ENCODE measurements at regions not wholly inside any gene's neighbourhood (a gene's known extent, or its start where the extent isn't known, plus 50 kb on each side); places are given as distances from the start of the nearest gene placed in this dataset.

- peaks cover 58% of the 10 kb centered on the region for H3K27me3 Mint-ChIP-seq
- no peaks in the 10 kb centered on the region for H3K9me3 Mint-ChIP-seq
- no peak overlapping the region for H3K4me3 Mint-ChIP-seq
- peaks cover 23% of the 10 kb centered on the region for H3K4me1 Mint-ChIP-seq (ENCODE audit: unreplicated experiment)
- no peak overlapping the region for H3K27ac Mint-ChIP-seq
- H3K36me3 Mint-ChIP-seq, result peaks cover 10% of the 10 kb centered on the region
- DNase-seq (ENCODE audit: extremely low spot score, unreplicated experiment), result no peak
- TF ChIP-seq CTCF (conservative IDR thresholded peaks at IDR 0.05), result no peak
These were observed 304.6 kb downstream of the RPLP1 start for GRCh38 chr15:69757186-69757585.

- no peak overlapping the region for H3K4me3 Mint-ChIP-seq
- DNase-seq (ENCODE audit: extremely low spot score, unreplicated experiment), result no peak
- H3K27me3 Mint-ChIP-seq, result peaks cover 59% of the 10 kb centered on the region
- H3K36me3 Mint-ChIP-seq, result peaks cover 5% of the 10 kb centered on the region
- no peak overlapping the region for H3K27ac Mint-ChIP-seq
- peaks cover 23% of the 10 kb centered on the region for H3K4me1 Mint-ChIP-seq (ENCODE audit: unreplicated experiment)
- no peaks in the 10 kb centered on the region for H3K9me3 Mint-ChIP-seq
- no peak for TF ChIP-seq CTCF (conservative IDR thresholded peaks at IDR 0.05)
These were observed 305.7 kb downstream of the RPLP1 start for GRCh38 chr15:69758291-69758771.

- Mint-ChIP-seq H3K27me3 (peaks cover 56% of the 10 kb centered on the region), H3K4me3 (no peak overlapping the region), H3K27ac (no peak overlapping the region), H3K4me1 (ENCODE audit: unreplicated experiment) (peaks cover 23% of the 10 kb centered on the region), H3K36me3 (peaks cover 5% of the 10 kb centered on the region), H3K9me3 (no peaks in the 10 kb centered on the region)
- DNase-seq (ENCODE audit: extremely low spot score, unreplicated experiment), result no peak
- no peak for TF ChIP-seq CTCF (conservative IDR thresholded peaks at IDR 0.05)
These were observed 306.5 kb downstream of the RPLP1 start for GRCh38 chr15:69758810-69759790.

GRCh38 chr15:69760258-69760845, 307.7 kb downstream of the RPLP1 start:
- no peak for DNase-seq (ENCODE audit: extremely low spot score, unreplicated experiment)
- no peak overlapping the region for H3K27ac Mint-ChIP-seq
- no peaks in the 10 kb centered on the region for H3K36me3 Mint-ChIP-seq
- no peak overlapping the region for H3K4me3 Mint-ChIP-seq
- TF ChIP-seq CTCF (conservative IDR thresholded peaks at IDR 0.05), result no peak
- H3K9me3 Mint-ChIP-seq, result no peaks in the 10 kb centered on the region
- peaks cover 44% of the 10 kb centered on the region for H3K27me3 Mint-ChIP-seq
- H3K4me1 Mint-ChIP-seq (ENCODE audit: unreplicated experiment), result peaks cover 19% of the 10 kb centered on the region

- peaks cover 41% of the 10 kb centered on the region for H3K27me3 Mint-ChIP-seq
- no peak for TF ChIP-seq CTCF (conservative IDR thresholded peaks at IDR 0.05)
- no peak overlapping the region for H3K27ac Mint-ChIP-seq
- no peaks in the 10 kb centered on the region for H3K9me3 Mint-ChIP-seq
- DNase-seq (ENCODE audit: extremely low spot score, unreplicated experiment), result no peak
- H3K4me1 Mint-ChIP-seq (ENCODE audit: unreplicated experiment), result peaks cover 12% of the 10 kb centered on the region
- H3K4me3 Mint-ChIP-seq, result no peak overlapping the region
- no peaks in the 10 kb centered on the region for H3K36me3 Mint-ChIP-seq
These were observed 308.4 kb downstream of the RPLP1 start for GRCh38 chr15:69760890-69761568.

Data from type B pancreatic cell (in vitro differentiated cells).